ENCODE measurements at regions not wholly inside any gene's neighbourhood (a gene's known extent, or its start where the extent isn't known, plus 50 kb on each side); places are given as distances from the start of the nearest gene placed in this dataset.

- H3K27ac ChIP-seq (ENCODE audit: low read length), result no peak overlapping the region
- no peaks in the 10 kb centered on the region for H4K20me1 ChIP-seq (ENCODE audit: insufficient read depth, low read length)
- DNase-seq (no peak), ATAC-seq (ENCODE audit: insufficient read depth, low read depth) (no peak)
- no peaks in the 10 kb centered on the region for H3K4me1 ChIP-seq (ENCODE audit: insufficient read depth, low read length)
- H3K9ac ChIP-seq (ENCODE audit: low read depth, low read length), result no peak overlapping the region
- H3K4me2 ChIP-seq (ENCODE audit: insufficient read depth, low read length), result no peak overlapping the region
- no peaks in the 10 kb centered on the region for H3K79me2 ChIP-seq (ENCODE audit: insufficient read depth, low read length)
- no peaks in the 10 kb centered on the region for H3K9me3 ChIP-seq (ENCODE audit: insufficient read depth, low read length, severe bottlenecking)
- TF ChIP-seq EZH2 (IDR thresholded peaks at IDR 0.05; ENCODE audit: borderline replicate concordance, low read depth, low read length, severe bottlenecking), result no peak
- TF ChIP-seq, protein P1, sequence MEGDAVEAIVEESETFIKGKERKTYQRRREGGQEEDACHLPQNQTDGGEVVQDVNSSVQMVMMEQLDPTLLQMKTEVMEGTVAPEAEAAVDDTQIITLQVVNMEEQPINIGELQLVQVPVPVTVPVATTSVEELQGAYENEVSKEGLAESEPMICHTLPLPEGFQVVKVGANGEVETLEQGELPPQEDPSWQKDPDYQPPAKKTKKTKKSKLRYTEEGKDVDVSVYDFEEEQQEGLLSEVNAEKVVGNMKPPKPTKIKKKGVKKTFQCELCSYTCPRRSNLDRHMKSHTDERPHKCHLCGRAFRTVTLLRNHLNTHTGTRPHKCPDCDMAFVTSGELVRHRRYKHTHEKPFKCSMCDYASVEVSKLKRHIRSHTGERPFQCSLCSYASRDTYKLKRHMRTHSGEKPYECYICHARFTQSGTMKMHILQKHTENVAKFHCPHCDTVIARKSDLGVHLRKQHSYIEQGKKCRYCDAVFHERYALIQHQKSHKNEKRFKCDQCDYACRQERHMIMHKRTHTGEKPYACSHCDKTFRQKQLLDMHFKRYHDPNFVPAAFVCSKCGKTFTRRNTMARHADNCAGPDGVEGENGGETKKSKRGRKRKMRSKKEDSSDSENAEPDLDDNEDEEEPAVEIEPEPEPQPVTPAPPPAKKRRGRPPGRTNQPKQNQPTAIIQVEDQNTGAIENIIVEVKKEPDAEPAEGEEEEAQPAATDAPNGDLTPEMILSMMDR (IDR thresholded peaks at IDR 0.05; ENCODE audit: borderline replicate concordance, extremely low read depth, low read length, poor library complexity, severe bottlenecking), result no peak
- no peaks in the 10 kb centered on the region for H3K27me3 ChIP-seq (ENCODE audit: insufficient read depth, low read length, poor library complexity)
- H2AFZ ChIP-seq (ENCODE audit: low read depth, low read length), result no peak overlapping the region
- H3K36me3 ChIP-seq (ENCODE audit: insufficient read depth, low read length), result no peaks in the 10 kb centered on the region
- no peak overlapping the region for H3K4me3 ChIP-seq (ENCODE audit: low read depth in 1 of 2, low read length in 2 of 2)
Observed at GRCh38 chr4:11105715-11106114, 323.0 kb downstream of the HS3ST1 start.

- TF ChIP-seq, protein P1 (IDR thresholded peaks at IDR 0.05; ENCODE audit: borderline replicate concordance, extremely low read depth, low read length, poor library complexity, severe bottlenecking), result no peak
- no peak for TF ChIP-seq EZH2 (IDR thresholded peaks at IDR 0.05; ENCODE audit: borderline replicate concordance, low read depth, low read length, severe bottlenecking)
- no peak overlapping the region for H3K27ac ChIP-seq (ENCODE audit: low read length)
- H2AFZ ChIP-seq (ENCODE audit: low read depth, low read length), result no peak overlapping the region
- DNase-seq (no peak), ATAC-seq (ENCODE audit: insufficient read depth, low read depth) (no peak)
- H3K9ac ChIP-seq (ENCODE audit: low read depth, low read length), result no peak overlapping the region
- no peaks in the 10 kb centered on the region for H4K20me1 ChIP-seq (ENCODE audit: insufficient read depth, low read length)
- H3K4me3 ChIP-seq (ENCODE audit: low read depth in 1 of 2, low read length in 2 of 2), result no peak overlapping the region
- H3K4me1 ChIP-seq (ENCODE audit: insufficient read depth, low read length), result no peaks in the 10 kb centered on the region
- no peaks in the 10 kb centered on the region for H3K9me3 ChIP-seq (ENCODE audit: insufficient read depth, low read length, severe bottlenecking)
- H3K79me2 ChIP-seq (ENCODE audit: insufficient read depth, low read length), result no peaks in the 10 kb centered on the region
- H3K4me2 ChIP-seq (ENCODE audit: insufficient read depth, low read length), result no peak overlapping the region
- no peaks in the 10 kb centered on the region for H3K27me3 ChIP-seq (ENCODE audit: insufficient read depth, low read length, poor library complexity)
- no peaks in the 10 kb centered on the region for H3K36me3 ChIP-seq (ENCODE audit: insufficient read depth, low read length)
Observed at GRCh38 chr4:11098461-11098860, 330.2 kb downstream of the HS3ST1 start.

DNA sequence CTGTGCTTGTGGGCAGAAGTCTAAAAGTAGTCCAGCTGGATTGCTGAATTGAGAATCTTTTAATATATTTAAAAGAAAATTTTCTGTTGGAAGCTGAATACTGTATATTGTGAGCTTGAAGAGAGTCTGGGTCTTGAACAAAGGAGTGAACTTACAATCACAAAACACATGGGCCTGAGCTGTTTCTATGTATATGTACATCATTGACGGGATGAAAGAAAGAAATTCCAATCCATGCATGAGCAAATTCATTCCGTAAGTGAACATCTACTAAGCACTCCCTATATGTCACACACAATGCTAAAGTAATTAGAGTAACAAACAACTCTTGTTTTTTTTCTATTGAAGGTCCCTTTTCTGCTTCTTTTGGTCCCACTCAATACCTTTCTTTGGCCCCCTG lies 331.0 kb downstream of the HS3ST1 start:
- Histone ChIP-seq H3K27me3 (ENCODE audit: insufficient read depth, low read length, poor library complexity) (no peaks in the 10 kb centered on the region), H3K4me1 (ENCODE audit: insufficient read depth, low read length) (no peaks in the 10 kb centered on the region), H3K79me2 (ENCODE audit: insufficient read depth, low read length) (no peaks in the 10 kb centered on the region), H2AFZ (ENCODE audit: low read depth, low read length) (no peak overlapping the region), H3K9me3 (ENCODE audit: insufficient read depth, low read length, severe bottlenecking) (no peaks in the 10 kb centered on the region), H3K36me3 (ENCODE audit: insufficient read depth, low read length) (no peaks in the 10 kb centered on the region), H3K4me2 (ENCODE audit: insufficient read depth, low read length) (no peak overlapping the region), H3K9ac (ENCODE audit: low read depth, low read length) (no peak overlapping the region), H3K27ac (ENCODE audit: low read length) (no peak overlapping the region), H3K4me3 (ENCODE audit: low read depth in 1 of 2, low read length in 2 of 2) (no peak overlapping the region), H4K20me1 (ENCODE audit: insufficient read depth, low read length) (no peaks in the 10 kb centered on the region)
- TF ChIP-seq, protein P1 (IDR thresholded peaks at IDR 0.05; ENCODE audit: borderline replicate concordance, extremely low read depth, low read length, poor library complexity, severe bottlenecking), result no peak
- TF ChIP-seq EZH2 (IDR thresholded peaks at IDR 0.05; ENCODE audit: borderline replicate concordance, low read depth, low read length, severe bottlenecking), result no peak
- ATAC-seq (ENCODE audit: insufficient read depth, low read depth) (no peak), DNase-seq (no peak)

GRCh38 chr4:11081006-11081405 lies 347.7 kb downstream of the HS3ST1 start:
- ATAC-seq (ENCODE audit: insufficient read depth, low read depth) (no peak), DNase-seq (no peak)
- H3K36me3 ChIP-seq (ENCODE audit: insufficient read depth, low read length), result no peaks in the 10 kb centered on the region
- no peaks in the 10 kb centered on the region for H3K79me2 ChIP-seq (ENCODE audit: insufficient read depth, low read length)
- H3K27ac ChIP-seq (ENCODE audit: low read length), result no peak overlapping the region
- H3K4me1 ChIP-seq (ENCODE audit: insufficient read depth, low read length), result no peaks in the 10 kb centered on the region
- H3K4me3 ChIP-seq (ENCODE audit: low read depth in 1 of 2, low read length in 2 of 2), result no peak overlapping the region
- no peaks in the 10 kb centered on the region for H4K20me1 ChIP-seq (ENCODE audit: insufficient read depth, low read length)
- H3K4me2 ChIP-seq (ENCODE audit: insufficient read depth, low read length), result no peak overlapping the region
- no peak overlapping the region for H3K9ac ChIP-seq (ENCODE audit: low read depth, low read length)
- H2AFZ ChIP-seq (ENCODE audit: low read depth, low read length), result no peak overlapping the region
- H3K27me3 ChIP-seq (ENCODE audit: insufficient read depth, low read length, poor library complexity), result no peaks in the 10 kb centered on the region
- H3K9me3 ChIP-seq (ENCODE audit: insufficient read depth, low read length, severe bottlenecking), result no peaks in the 10 kb centered on the region
- no peak for TF ChIP-seq EZH2 (IDR thresholded peaks at IDR 0.05; ENCODE audit: borderline replicate concordance, low read depth, low read length, severe bottlenecking)
- TF ChIP-seq, protein P1 (IDR thresholded peaks at IDR 0.05; ENCODE audit: borderline replicate concordance, extremely low read depth, low read length, poor library complexity, severe bottlenecking), result no peak

Measured in DND-41 (cell line).